GM12874 (cell line): ENCODE measurements at regions not wholly inside any gene's neighbourhood (a gene's known extent, or its start where the extent isn't known, plus 50 kb on each side); places are given as distances from the start of the nearest gene placed in this dataset.

Experiments used
- TF ChIP-seq, protein P1 (sequence below): IDR thresholded peaks from 2 replicates; pipeline ENCODE4 v1.5.1; 2011; ENCODE audit warnings: low read depth, mild to moderate bottlenecking, control low read depth, low read length, moderate library complexity; ENCODE audit not compliant: insufficient read depth

DNA sequence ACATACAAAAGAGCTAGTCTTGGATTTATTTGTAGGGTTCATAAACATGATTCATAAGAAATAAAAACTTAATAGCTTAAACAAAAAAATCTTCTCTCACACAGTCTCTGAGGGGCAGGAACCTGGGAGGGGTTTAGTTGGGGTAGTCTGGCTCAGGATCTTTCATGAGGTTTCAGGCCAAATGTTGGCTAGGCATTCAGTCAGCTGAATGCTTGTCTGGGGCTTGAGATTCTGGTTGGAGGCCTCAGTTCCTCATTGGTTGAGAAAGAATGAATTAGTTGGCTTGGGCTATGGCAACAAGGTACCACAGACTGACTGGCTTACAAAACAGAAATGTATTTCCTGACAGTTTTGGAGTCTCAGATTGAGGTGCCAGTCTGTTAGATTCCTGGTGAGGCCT lies 74.3 kb downstream of the ANKRD7 start:
- TF ChIP-seq, protein P1, sequence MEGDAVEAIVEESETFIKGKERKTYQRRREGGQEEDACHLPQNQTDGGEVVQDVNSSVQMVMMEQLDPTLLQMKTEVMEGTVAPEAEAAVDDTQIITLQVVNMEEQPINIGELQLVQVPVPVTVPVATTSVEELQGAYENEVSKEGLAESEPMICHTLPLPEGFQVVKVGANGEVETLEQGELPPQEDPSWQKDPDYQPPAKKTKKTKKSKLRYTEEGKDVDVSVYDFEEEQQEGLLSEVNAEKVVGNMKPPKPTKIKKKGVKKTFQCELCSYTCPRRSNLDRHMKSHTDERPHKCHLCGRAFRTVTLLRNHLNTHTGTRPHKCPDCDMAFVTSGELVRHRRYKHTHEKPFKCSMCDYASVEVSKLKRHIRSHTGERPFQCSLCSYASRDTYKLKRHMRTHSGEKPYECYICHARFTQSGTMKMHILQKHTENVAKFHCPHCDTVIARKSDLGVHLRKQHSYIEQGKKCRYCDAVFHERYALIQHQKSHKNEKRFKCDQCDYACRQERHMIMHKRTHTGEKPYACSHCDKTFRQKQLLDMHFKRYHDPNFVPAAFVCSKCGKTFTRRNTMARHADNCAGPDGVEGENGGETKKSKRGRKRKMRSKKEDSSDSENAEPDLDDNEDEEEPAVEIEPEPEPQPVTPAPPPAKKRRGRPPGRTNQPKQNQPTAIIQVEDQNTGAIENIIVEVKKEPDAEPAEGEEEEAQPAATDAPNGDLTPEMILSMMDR: no peak

DNA sequence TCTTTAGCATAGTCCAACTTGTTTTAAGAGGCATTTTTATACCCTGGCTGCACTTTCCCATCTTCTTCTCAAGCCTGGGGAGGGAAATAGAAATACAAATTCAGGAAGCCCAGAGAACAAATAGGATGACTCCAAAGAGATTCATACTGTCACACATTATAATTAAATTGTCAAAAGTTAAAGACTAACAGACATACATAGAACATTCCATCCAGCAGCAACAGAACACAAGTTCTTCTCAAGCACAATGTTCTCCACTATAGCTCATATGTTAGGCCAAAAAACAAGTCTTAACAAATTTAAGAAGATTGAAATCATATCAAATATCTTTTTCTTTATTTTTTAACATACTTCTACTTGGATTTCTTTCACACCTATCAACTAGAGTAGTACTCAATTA lies 75.7 kb downstream of the ANKRD7 start:
- TF ChIP-seq, protein P1: no peak

DNA sequence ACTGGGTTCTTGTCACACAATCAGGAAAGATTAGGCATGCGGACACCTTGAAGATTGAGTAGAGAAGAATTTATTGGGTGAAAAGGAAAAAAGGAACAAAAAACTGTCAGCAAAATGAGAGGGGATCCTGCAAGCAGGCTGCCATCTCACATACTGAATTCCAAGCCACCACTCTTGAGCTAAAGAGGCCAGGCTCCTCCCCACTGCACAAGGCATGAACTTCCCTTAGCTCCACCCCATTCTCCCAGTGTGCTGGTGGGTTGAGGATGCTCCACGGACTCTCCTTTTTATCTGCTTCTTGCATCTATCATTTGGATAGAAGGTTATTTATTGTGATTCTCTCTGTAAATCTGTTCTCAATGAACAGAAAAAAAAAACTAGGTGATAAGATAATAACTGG lies 79.6 kb downstream of the ANKRD7 start:
- TF ChIP-seq, protein P1: no peak

DNA sequence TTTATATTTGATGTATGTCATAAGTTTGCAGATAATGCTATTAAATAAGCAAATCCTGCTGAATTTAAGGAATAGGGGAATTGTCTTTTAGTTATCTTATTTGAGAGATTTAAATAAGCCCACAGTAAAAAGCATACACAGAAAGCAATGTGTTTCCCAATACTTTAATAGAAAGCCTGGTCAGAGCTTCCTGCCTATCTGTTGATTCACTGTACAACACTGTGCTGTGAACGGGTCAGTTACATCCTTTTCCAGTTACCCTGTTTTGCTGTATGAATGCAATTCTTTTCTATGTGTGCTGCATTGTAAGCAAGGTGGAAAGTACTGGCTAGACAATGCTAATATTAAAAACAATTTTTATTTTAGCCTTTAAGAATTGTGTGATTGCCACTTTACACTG lies 81.2 kb downstream of the ANKRD7 start:
- TF ChIP-seq, protein P1: no peak

DNA sequence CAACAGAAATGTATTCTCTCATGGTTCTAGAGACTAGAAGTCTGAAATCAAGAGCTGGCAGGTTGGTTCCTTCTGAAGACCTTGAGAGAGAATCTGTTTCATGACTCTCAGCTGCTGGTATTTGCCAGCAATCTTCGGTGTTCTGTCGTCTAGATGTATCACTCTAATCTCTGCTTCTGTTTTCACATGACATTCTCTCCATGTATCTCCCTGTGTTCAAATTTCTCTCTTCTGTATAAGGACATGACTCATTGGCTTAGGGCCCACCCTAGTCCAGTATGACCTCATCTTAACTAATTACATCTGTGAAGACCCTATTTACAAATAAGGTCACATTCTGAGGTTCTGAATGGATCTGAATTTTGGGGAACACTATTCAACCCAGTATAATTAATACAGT lies 82.3 kb downstream of the ANKRD7 start:
- TF ChIP-seq, protein P1: no peak

DNA sequence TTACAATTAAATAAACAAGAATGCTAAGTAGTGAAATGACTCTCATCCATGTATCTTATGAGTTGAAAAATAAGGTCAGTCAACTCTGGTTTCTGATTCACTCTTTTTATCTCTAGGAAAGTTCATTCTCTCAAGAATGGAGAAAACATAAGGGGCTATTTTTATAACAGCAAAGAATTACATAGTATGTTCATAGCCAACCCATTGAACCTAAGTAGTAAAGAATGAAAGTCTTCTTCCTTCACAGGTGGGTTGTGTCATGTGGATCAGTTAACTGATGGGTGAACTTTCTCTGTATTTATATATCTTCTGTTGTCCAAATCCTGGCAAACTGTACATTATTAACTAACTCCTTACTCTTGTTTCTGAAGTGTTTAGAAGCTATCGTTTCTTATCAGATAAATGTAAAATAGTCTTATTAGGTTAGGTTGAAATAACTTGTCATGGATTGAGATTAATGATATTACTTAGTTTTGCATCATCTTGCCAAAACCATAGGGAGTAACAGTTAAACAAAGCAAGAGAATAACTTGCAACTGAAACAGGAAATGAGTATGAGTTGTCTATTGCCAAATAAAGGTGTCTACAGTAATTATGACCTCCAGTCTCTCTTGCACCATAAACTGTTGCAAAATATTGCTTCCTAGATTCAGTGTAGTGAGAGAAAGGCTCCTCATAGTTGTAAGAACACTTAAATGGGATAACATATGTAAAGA lies 86.8 kb downstream of the ANKRD7 start:
- TF ChIP-seq, protein P1: no peak

DNA sequence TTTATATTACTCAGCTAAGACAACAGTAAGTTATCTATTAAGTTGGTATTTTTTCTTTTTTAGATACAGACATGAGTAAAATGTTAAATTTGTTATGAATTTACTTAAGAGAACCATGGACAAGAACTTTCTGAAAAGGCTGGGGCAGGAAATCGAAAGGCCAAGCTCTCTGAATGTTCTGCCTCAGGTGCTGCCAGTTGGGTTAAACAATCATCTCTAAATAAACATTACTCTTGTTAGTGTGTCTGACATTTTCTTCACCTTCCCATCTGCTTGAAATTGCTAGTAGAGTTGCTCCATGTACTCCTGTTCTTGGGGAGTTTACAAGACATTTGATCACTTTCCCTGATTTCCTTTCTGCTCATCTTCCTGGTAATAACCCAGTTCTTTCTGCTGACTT lies 87.5 kb downstream of the ANKRD7 start:
- TF ChIP-seq, protein P1: no peak
